ENCODE measurements at regions not wholly inside any gene's neighbourhood (a gene's known extent, or its start where the extent isn't known, plus 50 kb on each side); places are given as distances from the start of the nearest gene placed in this dataset.

DNA sequence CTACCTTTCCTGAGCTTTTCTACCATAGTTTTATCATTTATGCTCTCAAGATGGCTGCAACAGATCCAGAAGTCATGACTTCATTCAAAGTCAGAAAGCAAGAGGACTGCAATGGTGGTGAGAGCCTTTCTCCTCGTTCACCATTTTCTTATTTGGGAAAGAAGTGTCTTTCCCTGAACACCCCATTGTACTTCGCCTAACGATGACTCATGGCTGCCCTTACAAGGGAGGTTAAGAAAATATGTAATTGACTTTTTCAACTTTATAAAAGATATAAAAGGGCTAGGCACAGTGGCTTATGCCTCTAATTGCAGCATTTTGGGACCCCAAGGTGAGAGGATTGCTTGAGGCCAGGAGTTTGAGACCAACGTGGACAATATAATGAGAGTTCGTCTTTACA is 541.7 kb downstream of the METTL15 start:
- DNase-seq (ENCODE audit: low read depth, low spot score): no peak
- peaks cover 19% of the 10 kb centered on the region for H3K27me3 Mint-ChIP-seq (ENCODE audit: low read depth)
- H3K36me3 Mint-ChIP-seq (ENCODE audit: low read depth): no peaks in the 10 kb centered on the region
- H3K27ac Mint-ChIP-seq (ENCODE audit: unreplicated experiment): no peak overlapping the region
- peaks cover 3% of the 10 kb centered on the region for H3K9me3 Mint-ChIP-seq
- TF ChIP-seq, protein P1, sequence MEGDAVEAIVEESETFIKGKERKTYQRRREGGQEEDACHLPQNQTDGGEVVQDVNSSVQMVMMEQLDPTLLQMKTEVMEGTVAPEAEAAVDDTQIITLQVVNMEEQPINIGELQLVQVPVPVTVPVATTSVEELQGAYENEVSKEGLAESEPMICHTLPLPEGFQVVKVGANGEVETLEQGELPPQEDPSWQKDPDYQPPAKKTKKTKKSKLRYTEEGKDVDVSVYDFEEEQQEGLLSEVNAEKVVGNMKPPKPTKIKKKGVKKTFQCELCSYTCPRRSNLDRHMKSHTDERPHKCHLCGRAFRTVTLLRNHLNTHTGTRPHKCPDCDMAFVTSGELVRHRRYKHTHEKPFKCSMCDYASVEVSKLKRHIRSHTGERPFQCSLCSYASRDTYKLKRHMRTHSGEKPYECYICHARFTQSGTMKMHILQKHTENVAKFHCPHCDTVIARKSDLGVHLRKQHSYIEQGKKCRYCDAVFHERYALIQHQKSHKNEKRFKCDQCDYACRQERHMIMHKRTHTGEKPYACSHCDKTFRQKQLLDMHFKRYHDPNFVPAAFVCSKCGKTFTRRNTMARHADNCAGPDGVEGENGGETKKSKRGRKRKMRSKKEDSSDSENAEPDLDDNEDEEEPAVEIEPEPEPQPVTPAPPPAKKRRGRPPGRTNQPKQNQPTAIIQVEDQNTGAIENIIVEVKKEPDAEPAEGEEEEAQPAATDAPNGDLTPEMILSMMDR (conservative IDR thresholded peaks at IDR 0.05): no peak
- no peak overlapping the region for H3K4me3 Mint-ChIP-seq
- H3K4me1 Mint-ChIP-seq: no peaks in the 10 kb centered on the region

DNA sequence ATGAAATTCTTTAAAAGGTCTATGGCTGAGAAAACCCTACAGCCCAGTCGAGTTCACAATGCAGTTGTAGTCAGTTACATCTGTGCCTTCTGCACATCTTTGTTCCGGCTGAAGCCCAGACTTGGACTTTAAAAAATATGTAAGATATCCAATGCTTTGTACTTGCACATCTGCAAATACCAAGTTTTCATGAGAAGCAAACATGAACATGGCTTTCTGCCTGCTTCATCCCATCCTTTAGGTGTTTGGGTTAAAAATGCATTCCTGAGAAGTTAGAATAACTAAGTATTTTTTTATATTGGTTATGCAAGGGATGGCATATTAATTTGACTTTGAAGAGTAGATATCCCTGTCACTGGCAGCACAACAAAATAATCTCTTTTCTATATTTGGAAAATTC is 528.4 kb downstream of the METTL15 start:
- H3K36me3 Mint-ChIP-seq (ENCODE audit: low read depth): no peaks in the 10 kb centered on the region
- no peak for DNase-seq (ENCODE audit: low read depth, low spot score)
- H3K9me3 Mint-ChIP-seq: no peaks in the 10 kb centered on the region
- no peak overlapping the region for H3K27ac Mint-ChIP-seq (ENCODE audit: unreplicated experiment)
- peaks cover 14% of the 10 kb centered on the region for H3K27me3 Mint-ChIP-seq (ENCODE audit: low read depth)
- H3K4me3 Mint-ChIP-seq: no peak overlapping the region
- H3K4me1 Mint-ChIP-seq: no peaks in the 10 kb centered on the region
- TF ChIP-seq, protein P1 (conservative IDR thresholded peaks at IDR 0.05): no peak

DNA sequence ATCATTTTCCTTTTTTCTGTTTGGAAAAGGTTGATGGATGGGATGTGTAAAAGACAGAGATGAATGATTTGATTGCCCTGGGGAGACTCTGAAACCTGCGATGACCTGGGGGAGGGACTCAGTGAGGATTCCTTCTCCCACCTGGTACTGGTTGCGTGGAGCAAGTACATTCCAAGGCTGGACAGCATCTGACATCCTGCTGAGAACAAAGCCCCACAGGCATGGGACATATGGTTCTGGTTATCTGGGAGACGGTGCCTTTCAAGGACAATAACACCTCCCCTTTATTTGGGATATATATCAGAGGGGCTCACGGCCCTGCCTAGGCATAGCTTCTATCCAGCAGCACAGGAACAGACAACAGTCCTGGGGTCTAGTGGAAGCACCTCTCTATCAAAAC is 527.8 kb downstream of the METTL15 start:
- TF ChIP-seq, protein P1 (conservative IDR thresholded peaks at IDR 0.05): no peak
- H3K9me3 Mint-ChIP-seq: no peaks in the 10 kb centered on the region
- H3K27me3 Mint-ChIP-seq (ENCODE audit: low read depth): peaks cover 14% of the 10 kb centered on the region
- H3K4me3 Mint-ChIP-seq: no peak overlapping the region
- no peak overlapping the region for H3K27ac Mint-ChIP-seq (ENCODE audit: unreplicated experiment)
- no peak for DNase-seq (ENCODE audit: low read depth, low spot score)
- H3K4me1 Mint-ChIP-seq: no peaks in the 10 kb centered on the region
- H3K36me3 Mint-ChIP-seq (ENCODE audit: low read depth): no peaks in the 10 kb centered on the region

DNA sequence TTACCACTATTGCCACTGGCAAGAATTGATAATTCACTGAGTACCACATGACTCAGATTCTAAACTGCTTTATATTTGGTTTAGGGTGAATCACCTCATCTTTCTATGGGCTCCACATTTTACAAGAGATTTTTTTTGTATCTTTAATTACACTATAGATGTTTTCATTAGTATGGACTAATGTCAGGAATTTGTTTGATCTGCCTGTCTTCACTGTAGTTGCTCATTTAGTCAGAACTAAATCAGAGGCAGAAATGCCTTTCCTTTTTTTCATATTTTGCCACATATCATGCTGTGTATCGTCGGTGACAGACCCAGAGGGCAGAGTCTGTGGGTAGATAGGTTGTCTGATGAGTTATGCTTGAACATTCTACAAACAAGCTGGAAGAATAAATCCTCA is 524.1 kb downstream of the METTL15 start:
- no peak overlapping the region for H3K4me3 Mint-ChIP-seq
- peaks cover 10% of the 10 kb centered on the region for H3K27me3 Mint-ChIP-seq (ENCODE audit: low read depth)
- no peak for DNase-seq (ENCODE audit: low read depth, low spot score)
- no peak overlapping the region for H3K27ac Mint-ChIP-seq (ENCODE audit: unreplicated experiment)
- H3K9me3 Mint-ChIP-seq: peaks cover 12% of the 10 kb centered on the region
- TF ChIP-seq, protein P1 (conservative IDR thresholded peaks at IDR 0.05): no peak
- H3K36me3 Mint-ChIP-seq (ENCODE audit: low read depth): no peaks in the 10 kb centered on the region
- H3K4me1 Mint-ChIP-seq: peaks cover 7% of the 10 kb centered on the region

DNA sequence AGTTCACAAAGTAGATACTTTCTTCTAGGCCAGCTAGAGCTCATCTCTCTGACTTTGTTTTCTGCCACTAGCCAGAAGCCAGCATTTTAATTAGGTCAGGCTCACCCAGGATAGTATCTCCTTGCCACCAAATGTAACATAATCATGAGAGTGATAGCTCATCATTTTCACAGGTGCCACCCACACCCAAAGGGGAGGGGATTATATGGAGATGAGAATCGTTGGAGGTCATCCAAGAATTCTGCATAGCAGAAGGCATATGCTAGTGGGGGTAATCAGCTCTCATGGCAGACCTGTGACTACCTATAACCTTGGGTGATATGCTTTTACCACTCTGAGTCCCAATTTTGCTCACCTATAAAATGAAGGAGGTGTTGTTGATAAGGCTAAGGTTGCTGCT is 523.0 kb downstream of the METTL15 start:
- Mint-ChIP-seq H3K27me3 (ENCODE audit: low read depth) (peaks cover 10% of the 10 kb centered on the region), H3K36me3 (ENCODE audit: low read depth) (no peaks in the 10 kb centered on the region), H3K4me3 (no peak overlapping the region), H3K4me1 (peaks cover 7% of the 10 kb centered on the region), H3K9me3 (peaks cover 12% of the 10 kb centered on the region), H3K27ac (ENCODE audit: unreplicated experiment) (no peak overlapping the region)
- TF ChIP-seq, protein P1 (conservative IDR thresholded peaks at IDR 0.05): no peak
- DNase-seq (ENCODE audit: low read depth, low spot score): no peak

DNA sequence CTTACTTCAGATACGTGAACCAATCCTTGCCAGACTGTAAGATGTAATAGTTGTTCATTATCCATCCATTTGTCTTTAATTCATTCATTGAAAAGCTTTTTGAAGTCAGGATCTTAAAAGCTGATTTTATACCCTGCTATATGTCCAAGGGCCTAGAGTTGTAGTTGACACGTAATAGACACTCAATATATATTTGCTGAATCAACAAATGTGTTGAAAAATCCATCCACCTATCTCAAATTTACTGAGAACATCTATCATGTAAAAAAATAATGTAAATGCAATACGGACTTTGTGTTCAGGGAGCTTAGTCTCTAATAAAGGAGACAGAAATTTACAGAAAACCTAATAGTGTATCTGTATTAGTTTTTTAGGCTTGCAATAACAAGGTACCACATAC is 521.0 kb downstream of the METTL15 start:
- Mint-ChIP-seq H3K4me3 (no peak overlapping the region), H3K27ac (ENCODE audit: unreplicated experiment) (no peak overlapping the region), H3K36me3 (ENCODE audit: low read depth) (no peaks in the 10 kb centered on the region), H3K9me3 (peaks cover 12% of the 10 kb centered on the region), H3K27me3 (ENCODE audit: low read depth) (peaks cover 10% of the 10 kb centered on the region), H3K4me1 (peaks cover 7% of the 10 kb centered on the region)
- no peak for DNase-seq (ENCODE audit: low read depth, low spot score)
- TF ChIP-seq, protein P1 (conservative IDR thresholded peaks at IDR 0.05): no peak
